Fibroblast of upper back skin (primary cell): ENCODE measurements at regions not wholly inside any gene's neighbourhood (a gene's known extent, or its start where the extent isn't known, plus 50 kb on each side); places are given as distances from the start of the nearest gene placed in this dataset.
"Not testable (repeated sequence)": the region's sequence is repeated elsewhere in the genome, so short reads cannot be mapped to it uniquely, and the experiment has no call there.

Experiments
- DNase-seq: peaks from one replicate; pipeline ENCODE4 v3.0.0-alpha.2; 2013

DNA sequence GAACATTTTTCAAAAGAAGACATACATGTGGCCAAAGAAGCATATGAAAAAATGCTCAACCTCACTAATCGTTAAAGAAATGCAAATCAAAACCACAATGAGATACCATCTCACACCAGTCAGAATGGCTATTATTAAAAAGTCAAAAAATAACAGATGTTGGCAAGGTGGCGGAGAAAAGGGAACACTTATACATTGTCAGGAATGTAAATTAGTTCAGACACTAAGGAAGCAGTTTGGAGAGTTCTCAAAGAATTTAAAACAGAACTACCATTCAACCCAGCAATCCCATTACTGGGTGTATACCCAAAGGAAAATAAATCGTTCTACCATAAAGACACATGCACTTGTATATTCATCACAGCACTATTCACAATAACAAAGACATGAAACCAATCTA, 106.9 kb downstream of the APTX start:
- not testable (repeated sequence) for DNase-seq

DNA sequence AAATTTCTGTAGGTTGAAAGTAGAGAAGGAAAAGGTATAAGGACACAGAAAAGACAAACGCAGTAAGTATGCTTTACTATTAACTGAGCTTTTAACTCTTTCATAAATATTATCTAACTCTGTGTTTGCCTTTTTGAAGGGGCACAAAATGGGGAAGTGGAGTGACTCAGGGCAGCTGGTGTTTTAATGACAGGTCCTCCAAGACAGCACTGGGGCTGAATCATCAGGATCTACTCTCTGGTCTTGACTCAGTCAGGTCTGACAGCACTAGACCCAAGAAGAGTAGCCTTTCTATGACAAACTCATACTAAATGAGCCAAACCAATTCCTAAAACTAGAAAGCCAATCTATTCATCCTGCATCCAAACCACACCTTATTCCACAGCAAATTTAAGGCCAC, 102.2 kb downstream of the APTX start:
- DNase-seq: peak; percentile 2

DNA sequence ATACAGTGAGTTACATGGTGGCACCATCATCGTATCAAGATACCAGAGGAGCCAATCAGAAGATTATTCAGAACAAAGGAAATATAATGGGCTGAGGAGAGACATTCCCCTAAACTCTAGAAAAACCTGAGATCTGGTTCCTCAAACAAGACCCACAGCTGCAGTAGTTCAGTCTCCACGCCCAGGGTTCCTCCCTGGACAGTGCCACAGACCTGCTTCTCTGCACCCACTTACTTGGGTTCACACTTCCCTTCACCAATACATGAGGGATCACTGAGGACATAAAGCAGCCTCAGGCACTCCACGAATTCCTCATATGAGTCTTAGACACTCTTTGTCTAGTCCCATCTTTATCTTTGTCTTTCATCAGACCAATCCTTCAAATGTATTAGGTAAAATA, 101.7 kb downstream of the APTX start:
- no peak for DNase-seq

DNA sequence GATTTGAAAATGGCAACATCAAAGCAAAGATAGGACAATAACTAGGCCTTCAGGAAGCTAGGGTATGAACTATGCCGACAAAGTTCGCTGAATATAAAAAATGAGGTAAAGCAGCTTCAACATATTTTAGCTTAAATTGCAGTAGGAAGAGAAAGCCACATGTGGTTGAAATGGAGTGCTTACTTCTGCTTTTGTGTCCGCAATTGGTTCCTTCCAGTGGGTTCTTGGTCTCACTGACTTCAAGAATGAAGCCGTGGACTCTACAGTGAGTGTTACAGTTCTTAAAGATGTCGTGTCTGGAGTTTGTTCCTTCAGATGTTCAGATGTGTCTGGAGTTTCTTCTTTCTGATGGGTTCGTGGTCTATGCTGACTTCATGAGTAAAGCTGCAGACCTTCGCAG, 95.2 kb downstream of the APTX start:
- DNase-seq: no peak

DNA sequence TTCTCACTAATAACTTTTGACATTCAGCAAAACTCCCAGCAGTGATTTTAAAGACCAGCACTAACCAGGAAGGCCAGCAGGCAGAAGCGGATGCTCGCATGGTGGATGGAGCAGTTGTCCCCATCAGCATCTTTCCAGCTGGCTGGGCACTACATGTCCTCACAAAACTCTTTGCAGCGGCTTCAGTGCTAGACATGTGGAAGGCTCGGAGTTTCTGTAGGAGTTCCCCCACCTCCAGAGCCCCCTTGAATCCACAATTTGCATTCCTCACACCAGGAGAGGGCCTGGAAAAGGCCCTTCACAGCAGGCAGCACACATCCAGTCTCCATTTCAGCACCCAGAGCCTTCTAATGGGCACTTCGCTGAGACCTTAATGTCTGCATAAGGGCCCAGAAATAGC, 85.6 kb downstream of the APTX start:
- DNase-seq: no peak

DNA sequence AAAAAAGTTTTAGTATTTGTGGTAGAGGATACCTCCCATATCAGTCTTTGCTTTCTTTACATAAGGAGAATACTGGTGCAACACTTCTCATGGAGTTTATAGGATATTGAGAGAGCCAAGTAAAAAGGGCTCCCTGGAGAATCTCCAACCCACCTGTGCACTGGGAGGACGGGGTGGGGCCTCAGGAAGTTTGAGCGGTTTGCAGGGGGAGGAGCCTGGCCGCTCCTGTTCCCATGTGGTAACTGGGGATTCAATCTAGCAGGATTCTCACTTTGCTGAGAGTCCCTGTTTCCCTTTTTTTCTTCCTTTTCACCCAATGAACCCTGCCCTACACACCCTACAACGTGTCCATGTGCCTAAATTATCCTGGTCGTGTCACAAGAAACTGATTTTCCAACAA, 82.8 kb downstream of the APTX start:
- DNase-seq: no peak
